CD4-positive, CD25-positive, alpha-beta regulatory T cell (primary cell): ENCODE measurements at regions not wholly inside any gene's neighbourhood (a gene's known extent, or its start where the extent isn't known, plus 50 kb on each side); places are given as distances from the start of the nearest gene placed in this dataset.
A peak's percentile ranks its signal among the peaks of the same experiment; 100 is the strongest.
"Not testable (repeated sequence)": the region's sequence is repeated elsewhere in the genome, so short reads cannot be mapped to it uniquely, and the experiment has no call there.

Experiments
- ATAC-seq, 2 donors: fragments of 150-1000 bp; cut with Tn5 transposase; one replicate each; pipeline ENCODE4 v1.10.0; 2021; ENCODE audit warnings: low read depth in 2 of 2, moderate number of reproducible peaks in 2 of 2, moderate library complexity in 1 of 2
- DNase-seq, 3 donors: peaks; one replicate each; pipeline versions ENCODE4 v3.0.0 to v3.0.0-alpha.2; 2012 to 2022; ENCODE audit warnings: mixed read lengths in 1 of 3
- H3K27ac ChIP-seq: one replicate; pipeline ENCODE4 v1.7.0; 2013; ENCODE audit warnings: mild to moderate bottlenecking, low read length; ENCODE audit not compliant: insufficient read depth, poor library complexity, severe bottlenecking
- H3K27me3 ChIP-seq: one replicate; pipeline ENCODE4 v1.7.0; 2013; ENCODE audit warnings: low read length; ENCODE audit not compliant: control insufficient read depth, insufficient read depth
- H3K36me3 ChIP-seq: one replicate; pipeline ENCODE4 v1.7.0; 2013; ENCODE audit warnings: mild to moderate bottlenecking, low read length, moderate library complexity; ENCODE audit not compliant: control insufficient read depth, insufficient read depth
- H3K4me1 ChIP-seq: 2 replicates; pipeline ENCODE4 v1.7.0; 2013; ENCODE audit warnings: mild to moderate bottlenecking, low read length; ENCODE audit not compliant: insufficient read depth, control insufficient read depth, poor library complexity, severe bottlenecking
- H3K4me3 ChIP-seq: one replicate; pipeline ENCODE4 v1.7.0; 2013; ENCODE audit warnings: low read depth, mild to moderate bottlenecking, low read length, moderate library complexity
- H3K9me3 ChIP-seq, 2 experiments: 1 replicate in 1 of 2; 2 replicates in 1 of 2; pipeline ENCODE4 v1.7.0; 2013; ENCODE audit warnings: low read length in 2 of 2, mild to moderate bottlenecking in 1 of 2, moderate library complexity in 1 of 2; ENCODE audit not compliant: control insufficient read depth in 2 of 2
- H3K27ac Mint-ChIP-seq, 3 donors: one replicate each; pipeline ENCODE4 v1.8.0; 2020 to 2022; ENCODE audit warnings: mild to moderate bottlenecking in 3 of 3, mixed read lengths in 3 of 3, moderate library complexity in 2 of 3
- H3K27me3 Mint-ChIP-seq: one replicate; pipeline ENCODE4 v1.8.0; 2022; ENCODE audit warnings: mild to moderate bottlenecking, mixed read lengths
- H3K36me3 Mint-ChIP-seq: one replicate; pipeline ENCODE4 v1.8.0; 2020; ENCODE audit warnings: mixed read lengths
- H3K4me1 Mint-ChIP-seq, 4 donors: one replicate each; pipeline ENCODE4 v1.8.0; 2020 to 2022; ENCODE audit warnings: mixed read lengths in 4 of 4, mild to moderate bottlenecking in 1 of 4
- H3K4me3 Mint-ChIP-seq, 4 donors: one replicate each; pipeline ENCODE4 v1.8.0; 2020 to 2022; ENCODE audit warnings: mild to moderate bottlenecking in 4 of 4, mixed read lengths in 4 of 4, moderate library complexity in 3 of 4
- H3K9me3 Mint-ChIP-seq, 7 donors: one replicate each; pipeline ENCODE4 v1.8.0; 2020 to 2022; ENCODE audit warnings: mixed read lengths in 7 of 7, mild to moderate bottlenecking in 3 of 7, moderate library complexity in 2 of 7

DNA sequence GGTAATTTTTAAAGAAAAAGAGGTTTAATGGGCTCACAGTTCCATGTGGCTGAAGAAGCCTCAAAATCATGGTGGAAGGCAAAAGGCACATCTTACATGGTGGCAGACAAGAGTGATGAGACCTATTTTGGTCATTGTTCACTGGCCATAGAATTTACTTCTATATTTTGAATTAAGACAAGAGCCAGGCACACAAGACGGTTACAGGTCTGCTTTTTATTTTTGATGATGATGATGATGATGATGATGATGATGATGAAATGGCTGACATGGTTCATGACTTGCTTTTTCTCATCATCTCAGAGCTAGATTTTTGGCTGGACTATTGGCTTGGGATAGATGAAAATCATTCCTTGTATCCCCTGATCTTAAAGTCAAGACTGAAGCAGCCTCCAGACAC lies 229.3 kb downstream of the OTOP1 start:
- not testable (repeated sequence) for DNase-seq, H3K27me3 ChIP-seq

DNA sequence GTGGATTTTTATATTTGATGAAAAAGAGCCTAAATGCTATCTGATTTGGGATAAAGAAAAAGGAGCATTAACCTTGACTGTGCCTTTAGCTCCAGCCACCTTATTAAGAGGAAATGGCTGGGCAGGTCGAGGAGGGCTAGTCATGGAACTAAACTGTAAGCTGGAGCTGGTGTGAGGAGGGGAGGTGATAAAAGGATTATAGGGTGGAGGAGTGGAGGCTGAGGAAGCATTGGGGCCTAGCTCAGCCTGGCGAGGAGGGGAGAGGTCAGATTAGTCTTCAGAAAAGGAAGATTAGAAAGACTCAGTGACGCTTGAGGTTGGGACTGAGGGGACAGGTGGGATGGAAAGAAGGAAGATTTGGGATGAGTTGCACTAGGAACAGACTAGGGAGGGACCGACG lies 222.7 kb downstream of the OTOP1 start:
- H3K27ac Mint-ChIP-seq, ATAC-seq, H3K4me1 Mint-ChIP-seq, H3K27ac ChIP-seq, H3K9me3 ChIP-seq, H3K9me3 Mint-ChIP-seq, H3K4me3 Mint-ChIP-seq, H3K27me3 ChIP-seq, H3K36me3 ChIP-seq, H3K36me3 Mint-ChIP-seq, H3K4me1 ChIP-seq, H3K4me3 ChIP-seq, DNase-seq: not testable (repeated sequence)
- peaks cover 13% of the 10 kb centered on the region for H3K27me3 Mint-ChIP-seq

More for the DNA sequence above, 229.3 kb downstream of the OTOP1 start:
- ATAC-seq, H3K27ac Mint-ChIP-seq, H3K9me3 Mint-ChIP-seq, H3K4me1 Mint-ChIP-seq, H3K36me3 Mint-ChIP-seq, H3K36me3 ChIP-seq, H3K4me3 ChIP-seq, H3K9me3 ChIP-seq, H3K4me1 ChIP-seq, H3K27ac ChIP-seq, H3K4me3 Mint-ChIP-seq: not testable (repeated sequence)
- peaks cover 12% of the 10 kb centered on the region for H3K27me3 Mint-ChIP-seq

DNA sequence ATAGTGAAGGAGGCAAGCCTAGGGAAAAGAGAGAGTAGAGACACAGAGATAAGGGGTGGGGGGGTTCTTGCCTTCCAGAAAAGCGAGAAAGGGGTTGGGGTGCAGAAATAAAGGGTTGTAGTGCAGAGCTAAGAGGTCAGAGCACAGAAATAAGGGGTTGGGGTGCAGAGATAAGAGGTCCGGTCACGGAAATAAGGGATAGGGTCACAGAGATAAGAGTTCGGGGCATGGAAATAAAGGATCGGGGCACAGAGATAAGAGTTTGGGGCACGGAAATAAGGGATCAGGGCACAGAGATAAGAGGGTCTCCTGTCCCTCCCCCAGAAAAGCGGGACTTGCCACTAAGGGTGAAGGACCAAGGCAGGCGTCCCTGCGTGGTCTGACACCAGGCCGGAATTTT lies 222.0 kb downstream of the OTOP1 start:
- H3K36me3 ChIP-seq, H3K36me3 Mint-ChIP-seq, H3K4me1 Mint-ChIP-seq, H3K27ac Mint-ChIP-seq, ATAC-seq, H3K9me3 ChIP-seq, H3K4me3 Mint-ChIP-seq, H3K4me3 ChIP-seq, DNase-seq, H3K4me1 ChIP-seq, H3K27ac ChIP-seq, H3K27me3 ChIP-seq, H3K9me3 Mint-ChIP-seq: not testable (repeated sequence)
- H3K27me3 Mint-ChIP-seq = peaks cover 13% of the 10 kb centered on the region

DNA sequence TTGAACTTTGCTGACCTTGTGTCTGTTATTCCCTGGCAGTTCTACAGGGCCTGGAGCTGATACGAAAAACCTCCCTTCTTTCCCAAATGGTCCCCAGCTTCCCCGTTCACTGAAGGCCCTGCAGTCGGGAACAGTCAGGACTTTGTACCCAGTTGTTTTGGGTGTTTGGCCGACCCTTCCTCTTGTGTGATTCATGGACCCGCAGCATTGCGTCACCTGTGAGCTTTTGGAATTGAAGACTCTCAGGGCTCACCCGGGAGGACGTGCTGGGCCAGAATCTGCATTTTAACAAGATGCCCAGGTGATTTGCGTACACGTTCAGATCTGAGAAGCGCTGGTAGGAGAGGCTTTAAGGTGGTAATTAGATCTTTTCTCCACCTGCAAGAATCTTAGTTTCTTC lies 220.4 kb downstream of the OTOP1 start:
- not testable (repeated sequence) for H3K9me3 ChIP-seq, H3K9me3 Mint-ChIP-seq, H3K4me3 ChIP-seq, H3K36me3 ChIP-seq, ATAC-seq, H3K4me1 ChIP-seq, H3K36me3 Mint-ChIP-seq, H3K4me1 Mint-ChIP-seq, DNase-seq, H3K4me3 Mint-ChIP-seq, H3K27me3 ChIP-seq, H3K27ac ChIP-seq
- Mint-ChIP-seq H3K27ac (peak overlapping the region in 1 of 3 donors; percentile 0), H3K27me3 (peaks cover 13% of the 10 kb centered on the region)

DNA sequence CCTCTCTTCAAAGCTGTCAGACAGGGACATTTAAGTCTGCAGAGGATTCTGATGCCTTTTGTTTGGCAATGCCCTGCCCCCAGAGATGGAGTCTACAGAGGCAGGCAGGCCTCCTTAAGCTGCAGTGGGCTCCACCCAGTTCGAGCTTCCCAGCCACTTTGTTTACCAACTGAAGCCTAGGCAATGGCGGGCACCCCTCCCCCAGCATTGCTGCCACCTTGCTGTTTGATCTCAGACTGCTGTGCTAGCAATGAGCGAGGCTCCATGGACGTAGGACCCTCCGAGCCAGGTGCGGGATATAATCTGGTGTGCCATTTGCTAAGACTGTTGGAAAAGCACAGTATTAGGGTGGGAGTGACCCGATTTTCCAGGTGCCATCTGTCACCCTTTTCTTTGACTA lies 207.7 kb downstream of the OTOP1 start:
- H3K4me1 Mint-ChIP-seq, H3K4me1 ChIP-seq, H3K36me3 Mint-ChIP-seq, H3K27ac Mint-ChIP-seq, DNase-seq, H3K27ac ChIP-seq, H3K4me3 Mint-ChIP-seq, ATAC-seq, H3K36me3 ChIP-seq, H3K4me3 ChIP-seq, H3K27me3 ChIP-seq, H3K9me3 Mint-ChIP-seq, H3K9me3 ChIP-seq: not testable (repeated sequence)
- peaks cover 10% of the 10 kb centered on the region for H3K27me3 Mint-ChIP-seq

DNA sequence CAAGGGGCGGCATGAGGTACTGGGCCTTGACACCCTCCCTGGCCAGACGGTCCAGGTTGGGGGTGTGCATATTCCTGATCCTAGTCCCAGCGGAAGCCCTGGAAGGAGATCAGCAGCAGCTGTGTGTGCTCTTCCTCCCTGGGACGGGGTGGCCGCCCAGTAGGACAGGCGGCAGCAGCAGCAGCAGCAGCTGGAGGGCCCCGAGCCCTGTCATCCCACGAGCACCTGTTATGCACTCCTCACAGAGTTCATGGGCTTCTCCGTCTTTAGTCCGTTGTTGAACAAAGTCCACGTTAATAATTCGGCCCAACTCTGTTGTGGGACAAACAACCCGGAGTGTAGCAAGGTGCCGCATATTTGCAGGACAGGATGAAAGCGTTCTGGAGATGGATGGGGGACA lies 205.6 kb downstream of the OTOP1 start:
- not testable (repeated sequence) for DNase-seq, H3K9me3 ChIP-seq, H3K36me3 Mint-ChIP-seq, H3K36me3 ChIP-seq, H3K27ac ChIP-seq, ATAC-seq, H3K9me3 Mint-ChIP-seq, H3K4me3 ChIP-seq, H3K4me1 Mint-ChIP-seq, H3K4me1 ChIP-seq, H3K4me3 Mint-ChIP-seq, H3K27ac Mint-ChIP-seq, H3K27me3 ChIP-seq
- H3K27me3 Mint-ChIP-seq = peaks cover 10% of the 10 kb centered on the region

DNA sequence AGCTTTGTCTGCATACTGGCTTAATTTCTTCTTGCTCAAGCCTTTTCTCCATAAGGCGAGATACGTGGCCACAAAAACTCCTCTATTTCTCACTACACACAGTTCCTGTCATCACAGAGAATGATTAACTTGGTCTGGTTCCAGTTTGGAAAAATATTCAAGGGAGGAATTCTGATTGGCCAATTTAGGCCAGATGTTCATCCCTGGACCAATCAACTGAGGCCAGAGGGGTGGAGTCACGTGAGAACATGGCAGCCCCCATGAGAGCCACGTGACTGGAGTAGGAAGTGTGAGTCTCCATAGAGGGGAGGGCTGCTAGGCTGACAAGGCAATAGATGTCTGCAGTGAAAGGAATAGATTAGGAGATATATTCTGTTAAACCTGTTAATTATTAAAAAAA lies 200.0 kb downstream of the OTOP1 start:
- H3K36me3 Mint-ChIP-seq, H3K9me3 ChIP-seq, H3K27ac Mint-ChIP-seq, H3K4me1 ChIP-seq, ATAC-seq, H3K4me3 Mint-ChIP-seq, H3K27me3 ChIP-seq, DNase-seq, H3K27ac ChIP-seq, H3K4me1 Mint-ChIP-seq, H3K9me3 Mint-ChIP-seq, H3K27me3 Mint-ChIP-seq, H3K36me3 ChIP-seq, H3K4me3 ChIP-seq: not testable (repeated sequence)

DNA sequence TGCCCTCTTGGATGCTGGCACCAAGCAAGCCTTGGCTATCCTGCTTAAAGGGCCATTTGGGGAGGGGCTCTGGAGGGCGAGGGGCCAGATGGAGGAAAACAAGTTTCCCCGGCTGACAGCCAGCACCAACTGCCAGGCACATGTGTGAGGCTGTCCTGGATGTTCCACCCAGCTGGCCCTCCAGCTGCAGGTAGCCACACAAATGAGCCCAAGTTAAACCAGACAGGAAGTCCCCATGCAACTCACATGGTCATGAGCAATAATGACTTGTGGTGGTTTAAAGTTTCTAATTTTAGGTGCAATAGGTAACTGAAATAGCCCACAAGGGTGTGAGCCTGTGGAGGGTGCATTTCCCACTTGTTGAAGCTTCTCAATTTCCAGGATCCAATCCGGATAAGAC lies 198.0 kb downstream of the OTOP1 start:
- H3K36me3 Mint-ChIP-seq, H3K4me1 ChIP-seq, H3K9me3 ChIP-seq, H3K4me3 ChIP-seq, H3K27me3 Mint-ChIP-seq, H3K27ac ChIP-seq, H3K4me1 Mint-ChIP-seq, H3K27ac Mint-ChIP-seq, H3K4me3 Mint-ChIP-seq, DNase-seq, H3K27me3 ChIP-seq, H3K9me3 Mint-ChIP-seq, ATAC-seq, H3K36me3 ChIP-seq: not testable (repeated sequence)
